Stimulated activated CD4-positive, alpha-beta T cell treated with anti-CD3 and anti-CD28 coated beads, Interleukin-1b, Interleukin-23, amount 100 ng/mL, for 48 hours (primary cell): ENCODE measurements at regions not wholly inside any gene's neighbourhood (a gene's known extent, or its start where the extent isn't known, plus 50 kb on each side); places are given as distances from the start of the nearest gene placed in this dataset.
"Not testable (repeated sequence)": the region's sequence is repeated elsewhere in the genome, so short reads cannot be mapped to it uniquely, and the experiment has no call there.

Experiments used
- DNase-seq: peaks from one replicate; pipeline ENCODE4 v3.0.0-alpha.2; 2020

DNA sequence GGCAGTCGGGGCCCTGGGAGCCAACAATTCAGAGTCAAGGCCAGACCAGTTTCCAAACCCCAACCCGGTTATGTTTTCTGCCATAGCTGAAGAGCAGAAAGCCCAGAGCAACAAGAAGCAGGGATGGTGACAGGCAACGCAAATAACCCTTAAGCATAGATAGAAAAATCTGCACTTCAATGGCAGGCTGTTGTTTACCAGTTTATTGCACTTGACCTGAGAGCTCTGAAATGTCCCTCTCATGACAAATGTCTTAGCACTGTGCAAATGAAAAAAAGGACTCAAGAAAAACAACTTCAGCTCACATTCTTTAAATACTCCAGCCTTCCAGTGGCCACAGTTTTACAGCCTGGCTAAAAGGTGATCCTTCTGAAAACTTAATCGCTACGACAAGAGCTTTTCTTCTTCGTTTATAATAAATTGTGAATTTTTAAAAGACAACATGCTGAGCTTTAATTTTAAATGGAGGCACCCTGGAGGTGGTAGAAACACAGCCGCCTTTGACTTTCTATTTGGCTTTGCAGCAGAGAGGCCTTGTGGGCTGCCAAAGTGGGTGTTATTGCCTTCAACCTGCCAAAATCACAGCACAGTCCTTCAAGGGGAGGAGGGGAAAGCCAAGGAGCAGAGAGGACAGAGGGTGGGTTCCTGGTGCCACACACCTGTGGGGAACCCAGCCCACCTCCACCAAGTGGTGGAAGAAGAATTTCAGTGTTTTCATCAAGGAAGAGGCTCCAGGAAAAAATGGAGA is 289.5 kb upstream of the CDYL start:
- no peak for DNase-seq

DNA sequence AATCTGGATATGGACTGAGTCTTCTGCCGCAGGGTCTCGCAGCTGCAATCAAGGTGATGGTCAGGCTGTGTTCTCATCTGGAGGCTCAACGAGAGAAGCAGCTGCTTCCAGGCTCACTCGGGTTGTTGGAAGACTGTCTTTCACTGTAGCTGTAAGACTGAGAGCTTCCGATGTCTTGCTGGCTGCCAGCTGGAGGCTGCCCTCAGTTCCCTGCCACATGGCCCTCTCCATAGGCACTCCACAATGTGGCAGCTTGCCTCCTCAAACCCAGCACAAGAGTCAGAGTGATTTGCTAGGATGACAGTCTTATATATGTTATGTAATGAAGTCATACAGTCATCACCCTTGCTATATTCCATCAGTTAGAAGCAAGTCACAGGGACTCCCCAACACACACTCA is 290.5 kb upstream of the CDYL start:
- no peak for DNase-seq

DNA sequence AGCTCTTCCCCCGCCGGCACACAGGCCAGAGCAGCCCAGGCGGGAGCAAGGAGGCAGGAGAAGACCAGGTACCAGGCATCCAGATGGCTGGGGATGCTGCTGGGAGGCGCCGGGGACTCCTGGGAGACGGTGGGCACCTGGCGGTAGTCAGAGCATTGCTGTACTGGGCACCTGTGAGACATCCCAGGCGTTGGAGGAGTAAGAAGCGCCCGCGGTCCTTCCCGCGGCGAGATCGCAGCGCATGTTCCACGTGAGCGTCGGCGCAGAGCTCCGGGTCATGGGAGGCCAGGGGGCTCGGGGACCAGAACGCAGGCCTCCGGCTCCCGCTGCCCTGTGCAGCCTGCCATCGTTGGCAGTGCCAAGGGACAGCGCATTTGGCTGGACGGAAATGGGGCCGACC is 293.7 kb upstream of the CDYL start:
- no peak for DNase-seq

DNA sequence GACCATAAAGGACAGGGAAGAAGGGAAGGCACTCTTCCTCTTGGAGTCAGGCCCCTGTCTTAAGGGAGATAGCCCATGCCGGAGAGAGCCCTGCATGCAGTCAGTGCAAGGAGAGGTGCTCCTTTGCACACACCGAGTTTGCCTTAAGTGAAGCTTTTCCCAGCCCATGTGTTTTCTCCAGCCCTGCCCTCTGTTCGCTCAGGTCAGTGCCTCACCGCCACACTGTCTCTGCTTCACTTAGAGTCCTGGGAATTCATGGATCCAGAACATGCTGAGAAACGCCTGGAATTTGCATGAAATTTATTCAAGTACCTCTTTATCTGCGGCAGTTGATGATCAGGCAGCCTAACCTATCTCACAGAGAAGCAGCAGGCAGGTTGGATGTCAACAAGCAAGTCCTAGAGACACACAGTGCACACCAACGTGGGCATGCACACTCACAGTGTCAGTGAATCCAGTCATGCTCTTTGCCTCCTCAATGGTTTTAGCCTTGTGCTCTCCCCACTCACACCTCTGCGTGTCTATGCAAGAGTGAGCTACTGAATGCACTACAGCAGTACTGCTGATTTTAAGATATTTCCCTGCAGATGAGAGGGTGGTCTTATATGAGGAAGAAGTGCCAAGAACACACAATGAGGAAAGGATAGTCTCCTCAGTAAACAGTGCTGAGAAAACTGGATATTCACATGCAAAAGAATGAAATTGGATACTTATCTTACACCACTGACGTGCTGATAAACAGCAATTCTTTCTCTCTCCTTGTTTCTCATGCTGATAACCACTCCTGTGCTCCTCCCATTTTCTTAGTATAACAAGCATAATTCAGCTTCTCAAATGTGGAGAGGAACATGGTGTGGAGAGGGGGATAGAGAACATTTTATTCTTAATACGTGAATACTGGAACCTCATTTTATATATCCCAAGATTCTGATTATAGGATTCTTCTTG is 295.1 kb upstream of the CDYL start:
- no peak for DNase-seq

DNA sequence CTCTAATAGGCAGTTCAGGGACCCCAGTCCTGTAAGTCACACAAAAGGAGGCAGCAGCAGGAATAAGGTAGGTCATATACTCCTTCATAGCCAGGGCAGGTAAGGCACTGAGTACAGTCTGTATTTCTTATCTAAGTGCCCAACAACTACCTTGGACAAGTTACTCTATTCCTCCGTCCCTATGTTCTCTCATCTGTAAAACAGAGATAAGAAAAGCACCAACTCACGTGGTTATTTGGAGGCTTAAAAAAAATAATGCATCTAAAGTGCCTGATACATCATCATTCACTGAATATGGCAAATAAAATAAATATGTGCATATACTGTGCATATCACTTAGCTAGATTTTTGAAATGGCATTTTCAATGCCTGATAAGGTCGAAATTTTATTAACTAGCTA is 298.1 kb upstream of the CDYL start:
- no peak for DNase-seq

DNA sequence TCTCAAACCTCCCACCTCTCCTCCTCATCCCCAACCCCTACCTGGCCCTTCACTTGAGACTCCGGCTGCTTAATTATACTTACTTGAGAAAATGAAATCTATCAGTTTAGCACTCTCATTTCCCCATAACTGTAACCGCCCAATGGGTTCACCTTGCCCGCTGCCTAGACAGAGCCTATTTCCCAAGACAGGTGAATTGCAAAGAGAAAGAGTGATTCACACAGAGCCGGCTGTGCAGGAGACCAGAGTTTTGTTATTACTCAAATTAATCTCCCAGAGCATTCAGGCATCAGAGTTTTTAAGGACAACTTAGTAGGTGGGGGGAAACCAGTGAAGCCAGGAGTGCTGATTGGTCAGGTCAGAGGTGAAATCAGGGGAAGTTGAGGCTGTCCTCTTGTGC is 301.4 kb upstream of the CDYL start:
- DNase-seq, result no peak

DNA sequence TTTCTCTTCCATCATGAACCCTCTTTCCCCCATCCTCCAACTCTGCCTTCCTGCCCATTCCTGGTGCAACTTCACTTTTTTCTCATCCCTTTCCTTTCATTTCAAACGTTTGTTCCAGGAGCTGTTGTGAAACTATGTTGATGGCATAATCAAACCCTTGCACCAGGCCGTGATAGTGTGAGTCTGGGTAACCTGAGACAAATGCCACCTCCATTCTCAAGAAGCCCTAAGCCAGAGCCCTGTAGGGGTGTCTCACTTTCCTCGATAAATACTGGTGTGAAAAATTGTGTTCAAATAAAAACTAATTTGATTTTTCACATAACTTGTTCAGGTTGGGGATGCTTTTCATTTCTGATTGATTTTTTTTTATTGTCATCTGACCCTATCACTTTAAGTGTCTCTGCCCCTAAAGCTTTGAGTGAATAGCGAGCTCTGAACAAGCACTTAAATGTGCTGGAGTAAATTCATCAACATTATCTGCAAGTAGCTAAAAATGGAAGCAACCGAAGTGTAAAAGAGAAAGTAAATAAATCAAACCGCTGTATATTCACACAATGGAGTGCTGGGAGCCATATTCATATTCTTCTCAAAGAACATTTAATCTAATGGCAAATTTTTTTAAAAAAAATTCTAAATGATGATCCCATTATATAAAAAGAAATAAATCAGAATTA is 303.1 kb upstream of the CDYL start:
- no peak for DNase-seq

DNA sequence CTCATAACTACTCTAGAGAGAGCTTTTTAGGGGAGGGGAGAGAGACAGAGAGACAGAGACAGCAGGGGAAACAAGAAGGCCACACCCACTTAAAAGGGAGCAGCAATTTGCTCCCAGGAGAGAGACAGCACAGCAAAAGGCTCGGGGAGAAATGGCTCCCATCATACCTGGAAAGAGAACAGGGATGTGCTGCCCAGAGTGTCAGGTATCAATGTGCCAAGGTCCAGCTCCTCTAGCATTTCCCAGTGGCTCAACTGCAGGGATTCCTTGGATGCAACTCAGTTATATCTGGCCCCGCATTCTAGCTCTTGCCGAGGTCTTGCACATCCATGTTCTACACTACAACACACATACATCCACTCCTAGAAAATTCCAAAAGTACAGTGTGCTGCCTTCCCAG is 304.0 kb upstream of the CDYL start:
- DNase-seq, result no peak

DNA sequence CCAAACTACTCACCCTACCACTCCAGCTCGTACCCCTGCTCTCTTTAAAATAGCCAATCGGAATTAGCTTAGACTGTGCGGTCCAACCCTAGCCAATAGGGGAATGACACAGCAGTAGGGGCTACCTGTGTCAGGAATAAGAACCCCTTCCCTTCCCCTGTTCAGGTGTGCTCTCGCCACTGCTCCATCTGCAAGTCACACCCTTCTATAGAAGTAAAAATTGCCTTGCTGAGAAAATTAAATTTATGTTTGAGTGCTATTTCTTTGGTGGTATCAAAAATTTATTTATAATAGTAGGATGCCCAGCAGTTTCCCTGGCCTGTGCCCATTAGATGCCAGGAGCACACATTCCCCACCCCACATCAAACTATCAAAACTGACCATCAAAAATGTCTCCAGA is 304.7 kb upstream of the CDYL start:
- not testable (repeated sequence) for DNase-seq

DNA sequence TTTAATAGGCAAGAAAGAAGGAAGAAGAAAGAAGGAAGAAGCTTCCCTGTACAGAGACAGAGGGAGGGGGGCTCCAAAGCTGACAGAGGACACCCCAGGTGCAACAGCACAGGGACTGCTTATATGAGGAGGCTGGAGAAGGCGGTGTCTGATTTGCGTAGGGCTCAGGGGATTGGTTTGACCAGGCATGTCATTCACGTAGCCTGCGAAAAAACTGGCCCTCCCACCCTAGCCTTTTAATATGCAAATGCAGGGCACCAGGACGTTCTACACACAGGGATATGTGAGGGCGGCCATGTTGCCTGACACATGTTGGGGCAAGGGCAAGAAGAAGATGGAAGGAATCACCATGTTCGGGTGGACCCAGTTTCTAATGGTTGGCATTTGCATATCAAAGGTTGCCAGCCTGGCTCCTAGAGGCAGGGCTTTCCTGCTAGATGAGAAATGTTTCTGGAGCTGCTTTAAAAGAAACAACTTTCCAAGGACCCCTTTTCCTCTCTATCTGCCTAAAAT is 305.4 kb upstream of the CDYL start:
- DNase-seq, result no peak

DNA sequence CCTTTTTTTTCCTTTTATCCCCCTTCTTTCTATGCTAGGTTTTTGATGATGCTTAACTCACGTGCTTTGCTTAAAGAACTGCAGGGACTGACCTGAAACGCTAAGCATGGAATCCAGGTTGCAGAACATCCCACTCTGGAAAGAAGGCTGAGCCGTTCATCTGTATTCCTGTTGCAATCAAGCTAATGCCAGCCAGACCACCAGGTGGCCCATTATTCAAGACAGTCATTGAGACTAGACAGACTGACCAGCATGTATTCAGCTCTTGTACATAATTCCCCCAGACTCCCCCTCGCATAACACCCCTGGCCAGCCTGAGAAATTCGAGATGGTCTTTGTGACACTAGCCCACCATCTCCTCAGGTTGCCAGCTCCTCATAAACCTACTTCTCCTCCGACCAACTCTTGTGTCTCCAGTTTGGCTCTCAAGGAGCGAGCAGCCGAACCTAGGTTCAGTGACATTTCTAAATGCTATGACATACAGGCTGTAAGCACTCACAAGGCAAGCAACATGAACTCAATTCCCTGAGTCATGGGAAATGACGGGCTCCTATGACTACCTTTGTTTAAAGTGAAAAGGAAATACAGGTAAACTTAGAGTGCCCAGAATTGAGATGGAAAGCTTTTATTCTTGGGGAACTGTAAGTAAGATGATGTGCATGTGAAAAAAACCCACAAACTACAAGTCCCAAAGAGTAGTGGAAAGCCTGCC is 309.3 kb upstream of the CDYL start:
- DNase-seq, result no peak

DNA sequence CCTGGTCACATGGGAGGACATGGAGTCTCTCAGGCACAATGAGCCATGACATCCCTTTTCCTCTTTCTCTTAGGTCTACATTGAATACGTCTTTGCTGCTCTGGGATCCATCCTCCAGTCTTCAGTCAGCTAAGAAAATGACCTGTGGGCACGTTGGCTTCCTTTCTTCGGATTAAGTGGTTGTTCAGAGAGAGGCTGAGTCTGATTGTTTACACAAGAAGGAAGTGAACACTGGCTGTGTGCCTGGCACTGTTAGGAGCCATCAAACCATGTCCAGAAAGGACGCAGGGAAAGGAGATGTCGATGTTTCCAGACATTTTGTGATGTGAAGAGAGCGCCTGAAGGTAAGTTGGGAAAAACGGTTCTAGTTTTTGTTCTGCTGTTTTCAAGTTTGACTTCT is 309.9 kb upstream of the CDYL start:
- no peak for DNase-seq

DNA sequence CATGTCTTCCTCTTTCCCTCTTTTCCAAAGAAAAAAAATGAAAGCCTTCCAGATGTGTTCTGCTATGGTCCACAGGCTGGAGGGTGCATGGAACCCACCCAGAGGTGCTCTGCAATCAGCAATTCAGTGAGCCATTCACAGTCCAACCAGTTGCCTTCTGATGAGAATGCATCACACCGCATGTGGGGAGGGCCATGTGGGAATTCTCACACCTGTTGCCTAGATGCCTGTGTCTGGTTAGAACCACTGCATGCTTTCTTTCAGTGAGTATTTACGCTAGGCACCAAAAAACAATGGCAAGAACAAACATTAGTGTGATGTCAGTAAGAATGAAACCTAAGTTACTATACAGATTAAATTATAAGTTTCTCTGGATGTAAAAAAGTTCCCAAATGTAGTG is 311.6 kb upstream of the CDYL start:
- DNase-seq, result no peak

DNA sequence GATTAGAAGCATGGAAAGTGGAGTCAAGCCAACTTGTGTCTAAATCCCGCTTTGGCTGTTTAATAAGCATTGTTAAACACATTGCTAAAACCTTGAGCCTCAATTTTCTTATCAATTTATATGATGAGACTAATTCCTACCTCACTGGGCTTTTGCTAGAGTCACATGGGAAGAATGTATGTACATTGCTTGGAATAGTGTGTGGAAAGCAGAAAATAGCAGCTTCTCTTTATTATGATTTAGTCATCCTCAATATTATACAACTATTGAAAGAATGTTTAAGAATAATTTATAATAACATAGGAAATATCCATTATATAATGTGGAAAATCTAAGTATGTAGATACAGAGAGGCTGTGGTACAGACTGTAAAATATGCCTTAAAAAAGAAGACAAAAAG is 313.0 kb upstream of the CDYL start:
- no peak for DNase-seq

DNA sequence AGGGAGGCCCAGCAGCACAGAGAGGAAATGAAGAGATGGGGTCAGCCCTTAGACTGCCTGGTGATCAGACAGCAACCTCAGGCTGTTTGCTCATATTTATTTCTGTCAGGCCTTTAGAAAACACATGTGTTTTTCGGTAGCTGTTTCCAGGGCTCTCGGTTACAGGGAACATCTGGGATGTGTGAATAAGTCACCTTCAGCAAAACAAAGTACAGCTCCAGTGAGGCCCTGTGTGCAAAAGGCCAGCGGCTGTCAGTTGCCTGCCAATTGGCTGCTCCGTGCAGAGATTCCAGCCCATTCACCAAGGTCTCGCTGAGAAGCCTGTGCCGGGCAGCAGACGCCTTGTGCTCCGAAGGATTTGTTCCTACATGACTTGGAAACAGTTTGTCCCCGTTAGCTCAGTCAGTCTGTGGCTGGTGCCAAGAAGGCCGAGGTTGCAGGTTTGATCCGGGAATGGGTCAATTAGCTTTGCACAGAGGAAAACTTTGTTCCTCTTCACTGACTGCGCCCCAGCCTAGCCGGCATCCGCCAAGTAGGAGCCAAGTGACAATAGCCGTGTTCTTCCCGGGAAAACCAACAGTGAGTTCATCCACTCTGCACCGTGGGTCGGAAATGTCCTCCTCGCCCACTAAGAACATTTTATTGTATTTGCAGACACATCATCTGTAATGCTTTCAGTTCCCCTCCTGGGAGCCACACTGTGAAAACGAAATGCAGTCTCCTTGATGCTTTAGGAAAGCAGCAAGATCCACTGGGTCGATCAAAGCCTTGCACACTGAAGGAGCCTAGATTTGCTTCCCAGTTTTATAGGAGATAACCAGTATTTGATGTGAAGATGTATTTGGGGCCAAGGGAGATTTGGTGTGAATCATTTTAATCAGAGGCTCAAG is 315.4 kb upstream of the CDYL start:
- DNase-seq, result no peak

DNA sequence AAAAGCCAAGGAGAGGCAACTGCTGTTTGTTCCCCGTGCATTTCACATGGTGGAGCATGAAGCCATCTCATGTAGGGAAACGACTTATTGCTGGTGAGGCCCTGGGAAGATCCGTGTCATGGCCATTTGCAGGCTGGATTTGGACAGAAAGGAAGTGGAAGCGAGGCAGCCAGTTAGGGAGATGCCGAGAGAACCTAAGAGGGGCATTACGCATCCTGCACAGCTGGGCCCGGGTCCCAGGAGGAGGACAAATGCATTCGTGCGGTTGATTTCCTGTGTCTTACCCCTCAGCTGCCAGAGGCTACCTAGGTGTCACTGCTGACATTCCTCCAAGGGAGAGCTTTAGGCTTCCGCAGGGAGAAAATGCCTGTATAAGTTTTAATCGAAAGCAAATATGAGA is 316.2 kb upstream of the CDYL start:
- no peak for DNase-seq

DNA sequence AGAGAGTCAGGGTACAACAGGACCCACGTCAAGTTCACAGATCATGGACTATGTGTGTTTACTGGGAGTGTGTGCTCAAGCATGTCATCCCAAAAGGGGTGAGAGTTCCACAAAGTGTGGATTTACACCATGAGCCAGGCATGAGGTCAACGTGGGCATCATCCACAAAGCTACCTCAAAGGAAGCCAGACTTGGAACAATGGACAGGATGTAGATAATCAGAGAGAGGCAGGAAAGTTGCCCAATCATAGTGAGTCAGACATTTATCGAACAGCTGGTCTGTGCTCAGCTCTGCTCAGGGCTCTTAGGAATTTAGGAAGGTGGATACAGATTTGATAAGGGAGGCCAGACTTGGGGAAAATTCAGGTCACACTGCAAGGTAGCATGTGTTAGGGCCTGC is 317.2 kb upstream of the CDYL start:
- no peak for DNase-seq

DNA sequence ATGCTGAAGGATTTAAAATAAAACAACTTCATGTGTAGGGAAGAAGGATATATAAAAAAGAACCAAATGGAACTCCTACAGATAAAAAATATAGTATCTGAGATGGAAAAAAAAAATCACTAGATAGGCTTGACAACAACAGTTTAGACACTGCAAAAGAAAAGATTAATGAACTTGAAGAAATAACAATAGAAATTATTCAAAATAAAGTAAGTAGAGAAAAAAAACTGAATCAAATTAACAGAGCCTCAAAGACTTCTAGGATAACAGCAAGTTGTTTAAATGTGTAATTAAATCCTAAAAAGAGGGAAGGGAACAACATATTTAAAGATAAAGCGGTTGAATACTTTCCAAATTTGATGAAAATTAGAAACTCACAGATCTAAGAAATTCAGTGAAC is 316.3 kb upstream of the ECI2 start:
- no peak for DNase-seq

DNA sequence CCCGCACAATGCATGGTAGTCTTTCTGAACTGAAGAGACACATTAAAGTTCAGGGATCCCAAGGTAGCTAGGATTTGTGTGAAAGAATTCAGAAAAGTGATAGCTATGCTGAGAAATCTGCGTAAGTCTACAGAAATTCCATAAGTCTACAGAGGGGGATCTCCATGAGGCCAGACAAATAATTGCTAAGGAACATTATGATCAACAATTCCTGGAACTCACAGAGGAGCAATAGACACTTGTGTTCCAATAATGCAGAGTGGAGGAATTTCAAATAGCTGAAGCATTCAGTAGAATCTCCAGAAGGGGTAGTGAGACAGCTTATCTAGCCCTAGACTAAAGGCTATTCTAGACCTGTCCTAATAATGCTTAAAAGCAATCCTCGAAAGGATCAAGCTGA is 315.7 kb upstream of the ECI2 start:
- no peak for DNase-seq

DNA sequence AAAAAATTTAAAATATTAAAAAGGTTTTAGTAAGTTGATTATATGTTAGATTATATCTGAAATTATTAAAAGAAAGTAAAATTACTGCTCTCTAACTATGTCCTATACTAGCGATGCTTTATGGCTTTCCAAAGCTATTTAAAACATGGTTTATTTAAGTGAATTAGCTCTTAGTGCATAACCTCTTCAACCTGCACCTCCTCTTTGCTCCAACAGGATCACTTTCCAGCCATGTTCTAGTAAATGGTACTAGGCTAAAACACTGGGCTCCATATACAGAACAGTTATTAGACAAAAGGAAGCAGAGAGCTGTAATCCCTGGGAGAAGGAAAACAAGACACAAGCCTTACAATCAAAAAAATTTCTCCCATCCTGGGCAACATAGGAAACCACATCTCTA is 314.9 kb upstream of the ECI2 start:
- DNase-seq, result no peak

DNA sequence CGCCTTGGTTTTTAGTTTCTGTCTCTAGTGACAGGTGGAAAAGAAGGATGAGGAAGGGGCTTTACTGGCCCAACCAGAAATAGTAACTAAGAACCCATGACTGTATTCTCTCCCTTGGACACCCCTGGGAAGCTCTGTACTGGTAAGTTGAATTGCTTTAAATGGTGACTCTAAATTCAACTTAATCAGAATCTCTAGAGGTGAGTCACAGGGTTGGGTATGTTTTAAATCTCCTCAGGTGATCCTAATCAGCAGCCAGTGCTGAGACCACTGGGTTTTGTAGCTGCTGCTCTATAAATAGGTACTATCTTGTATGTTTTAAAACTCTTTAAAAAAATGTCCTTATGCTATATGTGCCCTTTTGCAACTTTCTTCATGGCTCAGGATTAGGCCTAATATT is 314.0 kb upstream of the ECI2 start:
- DNase-seq, result no peak

DNA sequence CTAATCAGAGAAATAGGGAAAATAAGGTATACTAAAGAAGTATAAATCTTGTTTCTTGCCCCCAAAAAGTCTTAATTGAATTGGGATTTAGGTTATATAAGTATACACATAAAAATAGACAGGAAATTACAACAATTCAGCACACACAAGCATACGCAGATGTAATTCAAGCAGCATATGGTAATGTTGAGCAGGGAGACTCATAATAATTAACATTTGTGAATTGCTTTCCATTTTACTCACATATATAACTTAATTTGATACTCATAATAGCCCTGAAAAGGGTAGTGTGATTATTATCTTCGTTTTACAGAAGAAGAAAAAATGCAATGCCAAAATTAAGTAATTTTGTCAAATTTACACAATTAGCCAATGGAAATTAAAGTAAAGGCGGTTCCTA is 313.5 kb upstream of the ECI2 start:
- DNase-seq, result no peak
